Suprapubic skin (tissue), 3 donors: ENCODE measurements at regions not wholly inside any gene's neighbourhood (a gene's known extent, or its start where the extent isn't known, plus 50 kb on each side); places are given as distances from the start of the nearest gene placed in this dataset.

Source experiments
- POLR2A ChIP-seq, 2 donors: fragments of 450-650 bp; IDR thresholded peaks; one replicate each; pipeline ENCODE4 v1.6.1; 2017; ENCODE audit warnings: antibody characterized with exemption in 2 of 2, mild to moderate bottlenecking in 2 of 2, moderate library complexity in 2 of 2
- TF ChIP-seq, protein P1 (sequence below), 2 donors: fragments of 200-600 bp in 1 of 2; fragments of 450-650 bp in 1 of 2; sonication (generic) in 1 of 2; IDR thresholded peaks; one replicate each; pipeline ENCODE4 v1.5.1; 2016 to 2019; ENCODE audit warnings: antibody characterized with exemption in 2 of 2, mild to moderate bottlenecking in 1 of 2, moderate library complexity in 1 of 2

DNA sequence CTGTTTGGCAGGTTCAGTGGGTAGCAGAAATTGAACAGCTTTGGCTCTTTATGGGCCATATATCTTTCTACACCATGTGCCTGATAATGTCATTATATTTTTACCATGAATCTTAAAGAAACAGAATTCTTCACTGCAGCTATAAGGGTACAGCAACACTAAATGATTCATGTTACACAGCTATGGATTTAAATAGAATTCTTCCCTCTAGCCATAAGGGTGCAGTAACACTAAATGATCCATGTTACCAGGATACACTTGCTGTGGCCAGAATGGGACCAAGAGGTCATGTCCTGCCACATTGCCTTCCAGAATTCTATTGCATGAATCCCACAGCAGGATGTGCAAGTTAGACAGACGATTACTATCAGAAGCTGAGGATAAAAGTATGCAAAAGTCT is 603.9 kb downstream of the FSCB start:
- TF ChIP-seq, protein P1, sequence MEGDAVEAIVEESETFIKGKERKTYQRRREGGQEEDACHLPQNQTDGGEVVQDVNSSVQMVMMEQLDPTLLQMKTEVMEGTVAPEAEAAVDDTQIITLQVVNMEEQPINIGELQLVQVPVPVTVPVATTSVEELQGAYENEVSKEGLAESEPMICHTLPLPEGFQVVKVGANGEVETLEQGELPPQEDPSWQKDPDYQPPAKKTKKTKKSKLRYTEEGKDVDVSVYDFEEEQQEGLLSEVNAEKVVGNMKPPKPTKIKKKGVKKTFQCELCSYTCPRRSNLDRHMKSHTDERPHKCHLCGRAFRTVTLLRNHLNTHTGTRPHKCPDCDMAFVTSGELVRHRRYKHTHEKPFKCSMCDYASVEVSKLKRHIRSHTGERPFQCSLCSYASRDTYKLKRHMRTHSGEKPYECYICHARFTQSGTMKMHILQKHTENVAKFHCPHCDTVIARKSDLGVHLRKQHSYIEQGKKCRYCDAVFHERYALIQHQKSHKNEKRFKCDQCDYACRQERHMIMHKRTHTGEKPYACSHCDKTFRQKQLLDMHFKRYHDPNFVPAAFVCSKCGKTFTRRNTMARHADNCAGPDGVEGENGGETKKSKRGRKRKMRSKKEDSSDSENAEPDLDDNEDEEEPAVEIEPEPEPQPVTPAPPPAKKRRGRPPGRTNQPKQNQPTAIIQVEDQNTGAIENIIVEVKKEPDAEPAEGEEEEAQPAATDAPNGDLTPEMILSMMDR (IDR thresholded peaks at IDR 0.05) = no peak
- TF ChIP-seq POLR2A (IDR thresholded peaks at IDR 0.05) = no peak
